Vagina (tissue), 2 donors: ENCODE measurements at regions not wholly inside any gene's neighbourhood (a gene's known extent, or its start where the extent isn't known, plus 50 kb on each side); places are given as distances from the start of the nearest gene placed in this dataset.

Experiments
- POLR2A ChIP-seq, 2 donors: fragments of 450-650 bp; IDR thresholded peaks; one replicate each; pipeline ENCODE4 v1.6.1; 2017; ENCODE audit warnings: antibody characterized with exemption in 2 of 2, mild to moderate bottlenecking in 2 of 2, moderate library complexity in 2 of 2
- POLR2AphosphoS5 ChIP-seq, 2 donors: sonication (generic); formaldehyde crosslinking; IDR thresholded peaks; one replicate each; pipeline ENCODE4 v1.9.0; 2017; ENCODE audit warnings: antibody characterized with exemption in 2 of 2, mild to moderate bottlenecking in 2 of 2, low read depth in 1 of 2; ENCODE audit not compliant: insufficient read depth in 1 of 2
- TF ChIP-seq, protein P1 (sequence below), 3 experiments: fragments of 450-650 bp in 2 of 3; fragments of 200-600 bp in 1 of 3; sonication (generic) in 1 of 3; IDR thresholded peaks; one replicate each; pipeline ENCODE4 v1.5.1; 2017 to 2019; ENCODE audit warnings: antibody characterized with exemption in 3 of 3, mild to moderate bottlenecking in 2 of 3, moderate library complexity in 2 of 3

DNA sequence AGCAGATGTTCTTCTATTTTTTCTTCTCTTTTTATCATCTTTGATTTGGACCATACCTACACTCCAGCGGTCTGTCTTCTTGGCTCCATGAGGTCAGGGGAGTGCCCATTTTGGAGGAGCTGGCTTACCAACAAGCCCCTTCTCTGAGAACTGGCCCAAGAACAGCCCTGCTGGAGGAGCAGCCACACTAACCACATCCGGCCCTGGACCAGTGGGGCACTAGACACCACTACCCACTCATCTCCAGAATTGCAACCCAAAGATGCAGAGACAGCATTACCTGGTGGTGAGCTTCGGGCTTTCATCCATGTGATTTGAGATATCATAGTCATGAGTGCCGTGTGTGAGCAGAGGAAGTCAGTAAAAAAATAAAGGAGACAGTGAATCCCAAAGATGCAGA lies 599.4 kb upstream of the CDH4 start:
- TF ChIP-seq, protein P1, sequence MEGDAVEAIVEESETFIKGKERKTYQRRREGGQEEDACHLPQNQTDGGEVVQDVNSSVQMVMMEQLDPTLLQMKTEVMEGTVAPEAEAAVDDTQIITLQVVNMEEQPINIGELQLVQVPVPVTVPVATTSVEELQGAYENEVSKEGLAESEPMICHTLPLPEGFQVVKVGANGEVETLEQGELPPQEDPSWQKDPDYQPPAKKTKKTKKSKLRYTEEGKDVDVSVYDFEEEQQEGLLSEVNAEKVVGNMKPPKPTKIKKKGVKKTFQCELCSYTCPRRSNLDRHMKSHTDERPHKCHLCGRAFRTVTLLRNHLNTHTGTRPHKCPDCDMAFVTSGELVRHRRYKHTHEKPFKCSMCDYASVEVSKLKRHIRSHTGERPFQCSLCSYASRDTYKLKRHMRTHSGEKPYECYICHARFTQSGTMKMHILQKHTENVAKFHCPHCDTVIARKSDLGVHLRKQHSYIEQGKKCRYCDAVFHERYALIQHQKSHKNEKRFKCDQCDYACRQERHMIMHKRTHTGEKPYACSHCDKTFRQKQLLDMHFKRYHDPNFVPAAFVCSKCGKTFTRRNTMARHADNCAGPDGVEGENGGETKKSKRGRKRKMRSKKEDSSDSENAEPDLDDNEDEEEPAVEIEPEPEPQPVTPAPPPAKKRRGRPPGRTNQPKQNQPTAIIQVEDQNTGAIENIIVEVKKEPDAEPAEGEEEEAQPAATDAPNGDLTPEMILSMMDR (IDR thresholded peaks at IDR 0.05), result no peak
- no peak for TF ChIP-seq POLR2A (IDR thresholded peaks at IDR 0.05)
- TF ChIP-seq POLR2AphosphoS5 (IDR thresholded peaks at IDR 0.05; ENCODE audit: insufficient read depth in 1 of 2, low read depth in 1 of 2), result no peak
